K562 (cell line): ENCODE measurements at regions not wholly inside any gene's neighbourhood (a gene's known extent, or its start where the extent isn't known, plus 50 kb on each side); places are given as distances from the start of the nearest gene placed in this dataset.
A peak's percentile ranks its signal among the peaks of the same experiment; 100 is the strongest.

Experiments used
- ATAC-seq: fragments of 200-7000 bp; cut with Tn5 transposase; 3 replicates; pipeline ENCODE4 v1.9.1; 2020; ENCODE audit warnings: moderate library complexity
- BruUV-seq: library from RNA; stranded (reverse); fragments of 400-500 nt; replicated peaks from 2 replicates; lab custom pipeline; 2021; lab: Mats Ljungman, UMichigan
- CTCF ChIA-PET: fragments of 300-600 bp; formaldehyde crosslinking; extraction: SDS; loops from one replicate; lab custom pipeline; 2021; ENCODE audit warnings: low intra/inter-chr PET ratio; lab: Yijun Ruan, JAX
- POLR2A ChIA-PET: fragments of 300-600, 350-650 bp; sonication (Branson Sonifier 250); formaldehyde crosslinking; extraction: SDS; loops from one replicate; lab custom pipeline; 2021; ENCODE audit warnings: antibody characterized with exemption, inconsistent platforms; lab: Yijun Ruan, JAX
- DNase-seq, 4 experiments: peaks; one replicate each; pipeline versions ENCODE4 v3.0.0 to v3.0.0-alpha.2; 2011 to 2018; ENCODE audit warnings: low spot score in 3 of 4, mixed read lengths in 3 of 4; ENCODE audit errors: extremely low read depth in 1 of 4
- FAIRE-seq: peaks from 2 replicates; lab custom pipeline; 2011; peaks lifted over from hg19 to GRCh38; lab: Jason Lieb, UNC
- H2AFZ ChIP-seq: 2 replicates; pipeline ENCODE4 v1.6.0; 2011; ENCODE audit warnings: low read depth, low read length, control low read depth, inconsistent platforms
- H3K27ac ChIP-seq: fragments of 200-600 bp; 3 replicates; pipeline ENCODE4 v1.8.0; 2011; ENCODE audit warnings: low read depth, mild to moderate bottlenecking, control low read depth, inconsistent platforms, low read length, moderate library complexity, mixed read lengths; ENCODE audit errors: extremely low read depth
- H3K27me3 ChIP-seq, 2 experiments: fragments of 300-600 bp in 1 of 2; 2 replicates in 1 of 2; 3 replicates in 1 of 2; pipeline versions ENCODE4 v1.6.0 to v1.8.0; 2011; ENCODE audit warnings: inconsistent platforms in 2 of 2, low read length in 2 of 2, mild to moderate bottlenecking in 1 of 2, mixed read lengths in 1 of 2, moderate library complexity in 1 of 2; ENCODE audit not compliant: control insufficient read depth in 2 of 2, insufficient read depth in 2 of 2
- H3K36me3 ChIP-seq: fragments of 300-600 bp; 3 replicates; pipeline ENCODE4 v1.8.0; 2011; ENCODE audit warnings: mild to moderate bottlenecking, low read length, inconsistent platforms; ENCODE audit not compliant: control insufficient read depth, insufficient read depth
- H3K4me1 ChIP-seq, 2 experiments: fragments of 200-600 bp in 1 of 2; replicated peaks in 1 of 2; 2 replicates in 1 of 2; 3 replicates in 1 of 2; pipeline versions ENCODE4 v1.5.1 to v1.8.0; 2011; ENCODE audit warnings: inconsistent platforms in 2 of 2, low read length in 2 of 2, mild to moderate bottlenecking in 1 of 2, mixed read lengths in 1 of 2, moderate library complexity in 1 of 2; ENCODE audit not compliant: control insufficient read depth in 2 of 2, insufficient read depth in 2 of 2
- H3K4me2 ChIP-seq: 2 replicates; pipeline ENCODE4 v1.6.1; 2011; ENCODE audit warnings: low read length, control low read depth, inconsistent platforms, mixed read lengths; ENCODE audit not compliant: insufficient read depth
- H3K4me3 ChIP-seq: fragments of 200-600 bp; sonication (generic), shearing (Covaris generic); 2 replicates; pipeline ENCODE4 v1.5.1; 2016; ENCODE audit warnings: control low read depth, inconsistent platforms
- H3K79me2 ChIP-seq: fragments of 200-600 bp; 3 replicates; pipeline ENCODE4 v1.8.0; 2011; ENCODE audit warnings: low read length, inconsistent platforms; ENCODE audit not compliant: control insufficient read depth, insufficient read depth
- H3K9ac ChIP-seq, 2 experiments: 2 replicates each; pipeline versions ENCODE4 v1.6.0 to v1.6.1; 2011; ENCODE audit warnings: low read depth in 2 of 2, low read length in 2 of 2, control low read depth in 1 of 2, inconsistent platforms in 1 of 2, mild to moderate bottlenecking in 1 of 2, mixed read lengths in 1 of 2; ENCODE audit not compliant: insufficient read depth in 1 of 2
- H3K9me1 ChIP-seq: one replicate; pipeline ENCODE4 v1.6.0; 2011; ENCODE audit warnings: inconsistent platforms, mild to moderate bottlenecking, low read length, moderate library complexity; ENCODE audit not compliant: control insufficient read depth, insufficient read depth
- H3K9me3 ChIP-seq: replicated peaks from 2 replicates; pipeline ENCODE4 v1.5.1; 2011; ENCODE audit warnings: low read depth, low read length, inconsistent platforms; ENCODE audit not compliant: control insufficient read depth, insufficient read depth
- H4K20me1 ChIP-seq: replicated peaks from 2 replicates; pipeline ENCODE4 v1.6.1; 2011; ENCODE audit warnings: low read length, inconsistent platforms, mixed read lengths; ENCODE audit not compliant: control insufficient read depth, insufficient read depth
- HNRNPLL ChIP-seq: fragments of 200-400 bp; formaldehyde crosslinking; IDR thresholded peaks from 2 replicates; pipeline ENCODE4 v1.6.1; 2017; ENCODE audit warnings: low read length, low read depth, mild to moderate bottlenecking; ENCODE audit not compliant: poor library complexity, severe bottlenecking
- PRDM10 ChIP-seq: fragments of 450-650 bp; IDR thresholded peaks from 2 replicates; pipeline ENCODE4 v1.6.1; 2018; ENCODE audit not compliant: partially characterized antibody
- ZBTB12 ChIP-seq: fragments of 250-450 bp; sonication (Bioruptor Pico); IDR thresholded peaks from 2 replicates; pipeline ENCODE4 v1.4.0; 2020
- WGBS: fragments of 100-300 bp; shearing (Covaris generic); methylation state at CpG from one replicate; pipeline ENCODE4 v1.1.6; 2016; ENCODE audit warnings: low coverage, mixed read lengths; ENCODE audit not compliant: insufficient coverage; ENCODE audit errors: missing lambda C conversion rate; 5-methylcytosine and 5-hydroxymethylcytosine counted together
- in situ Hi-C: fragments of 300-500 bp; cut with MboI; formaldehyde crosslinking; loops from 4 replicates; pipeline ENCODE4 v1.15.0; 2018; ENCODE audit warnings: inconsistent platforms, mixed read lengths
- intact Hi-C: fragments of 100-400 bp; cut with micrococcal nuclease; formaldehyde crosslinking; loops from 2 replicates; pipeline ENCODE4 v1.14.2; 2022

- no peaks in the 10 kb centered on the region for H3K9me1 ChIP-seq
- under 1% methylated on average over 16 of the region's 16 CpGs for WGBS
- BruUV-seq = no TSS peak
- no peak for TF ChIP-seq ZBTB12
- peak; percentile 91 for TF ChIP-seq HNRNPLL
- peak; percentile 66 for TF ChIP-seq PRDM10
- no peak for DNase-seq
- ChIA-PET CTCF (no interaction called here), POLR2A (no interaction called here)
- H3K4me3 ChIP-seq = no peak overlapping the region
- no peaks in the 10 kb centered on the region for H3K9me3 ChIP-seq
- H4K20me1 ChIP-seq = no peaks in the 10 kb centered on the region
- no peak for ATAC-seq
- H3K36me3 ChIP-seq = no peaks in the 10 kb centered on the region
- peaks cover 0 to 18% of the 10 kb centered on the region in 2 experiments; a peak in 2 of 5 replicates for H3K27me3 ChIP-seq
- FAIRE-seq = no peak
- no peaks in the 10 kb centered on the region for H3K79me2 ChIP-seq
- H3K4me2 ChIP-seq = no peak overlapping the region
- H3K9ac ChIP-seq = no peak overlapping the region
- no peak overlapping the region for H3K27ac ChIP-seq
- intact Hi-C loops = no loop called here
- no peaks in the 10 kb centered on the region for H3K4me1 ChIP-seq
- in situ Hi-C loops = no loop called here
- H2AFZ ChIP-seq = no peak overlapping the region
Observed at GRCh38 chr1:56390934-56391731, 188.2 kb downstream of the PLPP3 start.
